WTC11 (cell line): ENCODE measurements at regions not wholly inside any gene's neighbourhood (a gene's known extent, or its start where the extent isn't known, plus 50 kb on each side); places are given as distances from the start of the nearest gene placed in this dataset.

Source experiments
- CBFB ChIP-seq: sonication (generic); formaldehyde crosslinking; IDR thresholded peaks from 2 replicates; pipeline ENCODE4 v1.8.1; 2022; ENCODE audit warnings: mild to moderate bottlenecking, low read depth, missing genetic modification reagents
- ESRRA ChIP-seq: sonication (generic); formaldehyde crosslinking; IDR thresholded peaks from 2 replicates; pipeline ENCODE4 v1.8.1; 2022; ENCODE audit warnings: mild to moderate bottlenecking, missing genetic modification reagents, borderline replicate concordance
- ETV6 ChIP-seq: sonication (generic); formaldehyde crosslinking; IDR thresholded peaks from 2 replicates; pipeline ENCODE4 v1.8.1; 2022; ENCODE audit warnings: mild to moderate bottlenecking, missing genetic modification reagents
- FOXK1 ChIP-seq: sonication (generic); formaldehyde crosslinking; IDR thresholded peaks from 2 replicates; pipeline ENCODE4 v1.8.0; 2022; ENCODE audit warnings: mild to moderate bottlenecking, moderate library complexity, missing genetic modification reagents
- JUN ChIP-seq: sonication (generic); formaldehyde crosslinking; IDR thresholded peaks from 2 replicates; pipeline ENCODE4 v1.8.0; 2023; ENCODE audit warnings: mild to moderate bottlenecking, missing genetic modification reagents
- NFATC4 ChIP-seq: fragments of 250-450 bp; sonication (Bioruptor Pico); IDR thresholded peaks from 2 replicates; pipeline ENCODE4 v1.9.0; 2021; ENCODE audit warnings: mild to moderate bottlenecking
- PRDM15 ChIP-seq: sonication (generic); formaldehyde crosslinking; IDR thresholded peaks from 2 replicates; pipeline ENCODE4 v1.8.0; 2022; ENCODE audit warnings: missing genetic modification reagents
- RORB ChIP-seq: fragments of 250-450 bp; sonication (Bioruptor Pico); IDR thresholded peaks from 2 replicates; pipeline ENCODE4 v1.9.0; 2021; ENCODE audit warnings: mild to moderate bottlenecking
- TCF7 ChIP-seq: sonication (generic); formaldehyde crosslinking; IDR thresholded peaks from 2 replicates; pipeline ENCODE4 v1.8.0; 2022; ENCODE audit warnings: mild to moderate bottlenecking, low read depth, missing genetic modification reagents, moderate library complexity
- ZNF232 ChIP-seq: sonication (generic); formaldehyde crosslinking; IDR thresholded peaks from 2 replicates; pipeline ENCODE4 v1.8.0; 2022; ENCODE audit warnings: mild to moderate bottlenecking, missing genetic modification reagents
- TF ChIP-seq, protein P1 (sequence below): fragments of 200-600 bp; IDR thresholded peaks from 2 replicates; pipeline ENCODE4 v1.8.0; 2022; ENCODE audit warnings: antibody characterized with exemption
- TF ChIP-seq, protein P2 (sequence below): sonication (generic); formaldehyde crosslinking; conservative IDR thresholded peaks from 2 replicates; pipeline ENCODE4 v1.8.1; 2022; ENCODE audit warnings: mild to moderate bottlenecking, missing genetic modification reagents
- TF ChIP-seq, protein P3 (sequence below): fragments of 250-450 bp; sonication (Bioruptor Pico); IDR thresholded peaks from 2 replicates; pipeline ENCODE4 v1.9.0; 2021; ENCODE audit warnings: mild to moderate bottlenecking
- TF ChIP-seq, protein P4 (sequence below): sonication (generic); formaldehyde crosslinking; IDR thresholded peaks from 2 replicates; pipeline ENCODE4 v1.8.1; 2022; ENCODE audit warnings: low read depth, missing genetic modification reagents, borderline replicate concordance

GRCh38 chr3:24958910-24959447, 464.3 kb upstream of the THRB start:
- TF ChIP-seq ETV6 (CRISPR knock-in tag) (no peak), ZNF232 (CRISPR knock-in tag) (no peak), RORB (no peak), NFATC4 (CRISPR knock-in tag) (no peak), ESRRA (CRISPR knock-in tag) (no peak), PRDM15 (CRISPR knock-in tag) (no peak), TCF7 (CRISPR knock-in tag) (no peak), JUN (CRISPR knock-in tag) (no peak), FOXK1 (CRISPR knock-in tag) (no peak), CBFB (CRISPR knock-in tag) (no peak)
- TF ChIP-seq, protein P1, sequence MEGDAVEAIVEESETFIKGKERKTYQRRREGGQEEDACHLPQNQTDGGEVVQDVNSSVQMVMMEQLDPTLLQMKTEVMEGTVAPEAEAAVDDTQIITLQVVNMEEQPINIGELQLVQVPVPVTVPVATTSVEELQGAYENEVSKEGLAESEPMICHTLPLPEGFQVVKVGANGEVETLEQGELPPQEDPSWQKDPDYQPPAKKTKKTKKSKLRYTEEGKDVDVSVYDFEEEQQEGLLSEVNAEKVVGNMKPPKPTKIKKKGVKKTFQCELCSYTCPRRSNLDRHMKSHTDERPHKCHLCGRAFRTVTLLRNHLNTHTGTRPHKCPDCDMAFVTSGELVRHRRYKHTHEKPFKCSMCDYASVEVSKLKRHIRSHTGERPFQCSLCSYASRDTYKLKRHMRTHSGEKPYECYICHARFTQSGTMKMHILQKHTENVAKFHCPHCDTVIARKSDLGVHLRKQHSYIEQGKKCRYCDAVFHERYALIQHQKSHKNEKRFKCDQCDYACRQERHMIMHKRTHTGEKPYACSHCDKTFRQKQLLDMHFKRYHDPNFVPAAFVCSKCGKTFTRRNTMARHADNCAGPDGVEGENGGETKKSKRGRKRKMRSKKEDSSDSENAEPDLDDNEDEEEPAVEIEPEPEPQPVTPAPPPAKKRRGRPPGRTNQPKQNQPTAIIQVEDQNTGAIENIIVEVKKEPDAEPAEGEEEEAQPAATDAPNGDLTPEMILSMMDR, result no peak
- TF ChIP-seq, protein P2, sequence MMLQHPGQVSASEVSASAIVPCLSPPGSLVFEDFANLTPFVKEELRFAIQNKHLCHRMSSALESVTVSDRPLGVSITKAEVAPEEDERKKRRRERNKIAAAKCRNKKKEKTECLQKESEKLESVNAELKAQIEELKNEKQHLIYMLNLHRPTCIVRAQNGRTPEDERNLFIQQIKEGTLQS (CRISPR knock-in tag), result no peak
- TF ChIP-seq, protein P3, sequence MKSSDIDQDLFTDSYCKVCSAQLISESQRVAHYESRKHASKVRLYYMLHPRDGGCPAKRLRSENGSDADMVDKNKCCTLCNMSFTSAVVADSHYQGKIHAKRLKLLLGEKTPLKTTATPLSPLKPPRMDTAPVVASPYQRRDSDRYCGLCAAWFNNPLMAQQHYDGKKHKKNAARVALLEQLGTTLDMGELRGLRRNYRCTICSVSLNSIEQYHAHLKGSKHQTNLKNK, result no peak
- TF ChIP-seq, protein P4, sequence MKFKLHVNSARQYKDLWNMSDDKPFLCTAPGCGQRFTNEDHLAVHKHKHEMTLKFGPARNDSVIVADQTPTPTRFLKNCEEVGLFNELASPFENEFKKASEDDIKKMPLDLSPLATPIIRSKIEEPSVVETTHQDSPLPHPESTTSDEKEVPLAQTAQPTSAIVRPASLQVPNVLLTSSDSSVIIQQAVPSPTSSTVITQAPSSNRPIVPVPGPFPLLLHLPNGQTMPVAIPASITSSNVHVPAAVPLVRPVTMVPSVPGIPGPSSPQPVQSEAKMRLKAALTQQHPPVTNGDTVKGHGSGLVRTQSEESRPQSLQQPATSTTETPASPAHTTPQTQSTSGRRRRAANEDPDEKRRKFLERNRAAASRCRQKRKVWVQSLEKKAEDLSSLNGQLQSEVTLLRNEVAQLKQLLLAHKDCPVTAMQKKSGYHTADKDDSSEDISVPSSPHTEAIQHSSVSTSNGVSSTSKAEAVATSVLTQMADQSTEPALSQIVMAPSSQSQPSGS (CRISPR knock-in tag), result no peak
